ENCODE measurements at regions not wholly inside any gene's neighbourhood (a gene's known extent, or its start where the extent isn't known, plus 50 kb on each side); places are given as distances from the start of the nearest gene placed in this dataset.

GRCh38 chr4:96347582-96347981 lies 507.7 kb downstream of the PDHA2 start:
- TF ChIP-seq TAF1 (IDR thresholded peaks at IDR 0.05; ENCODE audit: borderline replicate concordance, low read depth, low read length) (no peak), POLR2A (IDR thresholded peaks at IDR 0.05; ENCODE audit: low read depth, low read length) (no peak)
